SU-DHL-6 (cell line): ENCODE measurements at regions not wholly inside any gene's neighbourhood (a gene's known extent, or its start where the extent isn't known, plus 50 kb on each side); places are given as distances from the start of the nearest gene placed in this dataset.

Experiments
- H2AFZ ChIP-seq: fragments of 200-600 bp; sonication (generic); 2 replicates; pipeline ENCODE4 v1.6.1; 2014; ENCODE audit warnings: low read depth, mild to moderate bottlenecking, moderate library complexity, mixed read lengths, antibody characterized with exemption, low read length; ENCODE audit not compliant: severe bottlenecking
- H3F3A ChIP-seq: fragments of 200-600 bp; shearing (Covaris generic); 2 replicates; pipeline ENCODE4 v1.6.0; 2016; ENCODE audit warnings: antibody characterized with exemption, mild to moderate bottlenecking; ENCODE audit not compliant: insufficient read depth
- H3K27ac ChIP-seq: fragments of 200-600 bp; sonication (generic); 2 replicates; pipeline ENCODE4 v1.5.1; 2016; ENCODE audit warnings: low read depth, mild to moderate bottlenecking, low read length, moderate library complexity, mixed read lengths
- H3K27me3 ChIP-seq: fragments of 200-600 bp; sonication (generic), shearing (Covaris generic); 2 replicates; pipeline ENCODE4 v1.6.0; 2014; ENCODE audit warnings: mild to moderate bottlenecking, low read length
- H3K36me3 ChIP-seq: fragments of 200-600 bp; sonication (generic); 2 replicates; pipeline ENCODE4 v1.6.1; 2014; ENCODE audit warnings: mild to moderate bottlenecking, low read length, mixed read lengths
- H3K4me2 ChIP-seq: fragments of 300-600, 200-600 bp; shearing (Covaris generic), sonication (generic); 2 replicates; pipeline ENCODE4 v1.6.0; 2014; ENCODE audit warnings: low read length, low read depth, mild to moderate bottlenecking; ENCODE audit not compliant: poor library complexity, severe bottlenecking
- H3K4me3 ChIP-seq: fragments of 200-600 bp; sonication (generic); 2 replicates; pipeline ENCODE4 v1.5.1; 2014; ENCODE audit warnings: antibody characterized with exemption, low read length, mild to moderate bottlenecking, mixed read lengths; ENCODE audit not compliant: insufficient read depth, poor library complexity, severe bottlenecking
- H3K79me2 ChIP-seq: fragments of 200-600 bp; sonication (generic); 2 replicates; pipeline ENCODE4 v1.6.1; 2014; ENCODE audit warnings: mild to moderate bottlenecking, low read length, moderate library complexity; ENCODE audit not compliant: insufficient read depth
- H3K9ac ChIP-seq: fragments of 200-600 bp; sonication (generic); 2 replicates; pipeline ENCODE4 v1.7.0; 2014; ENCODE audit warnings: mild to moderate bottlenecking, low read length
- H3K9me2 ChIP-seq: fragments of 200-600 bp; sonication (generic); replicated peaks from 2 replicates; pipeline ENCODE4 v1.6.1; 2014; ENCODE audit warnings: low read length; ENCODE audit not compliant: insufficient read depth
- H3K9me3 ChIP-seq: fragments of 200-600 bp; sonication (generic); 2 replicates; pipeline ENCODE4 v1.6.1; 2014; ENCODE audit warnings: low read length, mixed read lengths; ENCODE audit not compliant: insufficient read depth
- H4K20me1 ChIP-seq: fragments of 200-600 bp; sonication (generic); 2 replicates; pipeline ENCODE4 v1.6.1; 2014; ENCODE audit warnings: low read depth, mild to moderate bottlenecking, antibody characterized with exemption, low read length, moderate library complexity, mixed read lengths
- CTCF ChIP-seq: fragments of 200-600 bp; sonication (generic); IDR thresholded peaks from one replicate; pipeline ENCODE4 v1.5.1; 2017; ENCODE audit warnings: antibody characterized with exemption, mild to moderate bottlenecking, low read length, moderate library complexity; ENCODE audit not compliant: insufficient read depth, poor library complexity, severe bottlenecking
- EZH2phosphoT487 ChIP-seq: fragments of 200-600 bp; sonication (generic), shearing (Covaris generic); conservative IDR thresholded peaks from 2 replicates; pipeline ENCODE4 v1.6.1; 2018; ENCODE audit warnings: mild to moderate bottlenecking, antibody characterized with exemption, low read length, moderate library complexity, mixed read lengths

- Histone ChIP-seq H3K9me3 (no peaks in the 10 kb centered on the region), H3K79me2 (no peaks in the 10 kb centered on the region), H3K4me2 (no peak overlapping the region), H3K27ac (no peak overlapping the region), H3K9me2 (no peaks in the 10 kb centered on the region), H4K20me1 (no peaks in the 10 kb centered on the region), H3K9ac (no peak overlapping the region), H3K27me3 (no peaks in the 10 kb centered on the region), H2AFZ (no peak overlapping the region), H3K36me3 (no peaks in the 10 kb centered on the region), H3K4me3 (no peak overlapping the region), H3F3A (no peaks in the 10 kb centered on the region)
- no peak for TF ChIP-seq CTCF
- no peak for TF ChIP-seq EZH2phosphoT487
Observed at GRCh38 chr9:30713243-30713642, 1671.2 kb upstream of the ACO1 start.

GRCh38 chr9:30714389-30714788 lies 1670.1 kb upstream of the ACO1 start:
- no peak overlapping the region for H3K27ac ChIP-seq
- H3K4me2 ChIP-seq: no peak overlapping the region
- H3K9me3 ChIP-seq: no peaks in the 10 kb centered on the region
- H3K9me2 ChIP-seq: no peaks in the 10 kb centered on the region
- no peaks in the 10 kb centered on the region for H4K20me1 ChIP-seq
- no peak overlapping the region for H3K4me3 ChIP-seq
- no peaks in the 10 kb centered on the region for H3K79me2 ChIP-seq
- H2AFZ ChIP-seq: no peak overlapping the region
- H3K9ac ChIP-seq: no peak overlapping the region
- no peaks in the 10 kb centered on the region for H3K36me3 ChIP-seq
- H3F3A ChIP-seq: no peaks in the 10 kb centered on the region
- H3K27me3 ChIP-seq: no peaks in the 10 kb centered on the region
- TF ChIP-seq EZH2phosphoT487: no peak
- no peak for TF ChIP-seq CTCF

- no peak overlapping the region for H2AFZ ChIP-seq
- no peak overlapping the region for H3K4me2 ChIP-seq
- H3K9me2 ChIP-seq: no peaks in the 10 kb centered on the region; the same call in 1 of the 2 replicates
- no peaks in the 10 kb centered on the region for H3K36me3 ChIP-seq
- no peak overlapping the region for H3K27ac ChIP-seq
- no peaks in the 10 kb centered on the region for H3F3A ChIP-seq
- H3K9ac ChIP-seq: no peak overlapping the region
- H3K79me2 ChIP-seq: no peaks in the 10 kb centered on the region
- H3K27me3 ChIP-seq: no peaks in the 10 kb centered on the region
- no peak for TF ChIP-seq EZH2phosphoT487
- TF ChIP-seq CTCF: no peak
- H4K20me1 ChIP-seq: no peaks in the 10 kb centered on the region
- no peak overlapping the region for H3K4me3 ChIP-seq
- no peaks in the 10 kb centered on the region for H3K9me3 ChIP-seq
Observed at GRCh38 chr9:30718483-30718882, 1666.0 kb upstream of the ACO1 start.
